Activated naive CD8-positive, alpha-beta T cell treated with anti-CD3 and anti-CD28 coated beads for 36 hours (primary cell): ENCODE measurements at regions not wholly inside any gene's neighbourhood (a gene's known extent, or its start where the extent isn't known, plus 50 kb on each side); places are given as distances from the start of the nearest gene placed in this dataset.
A peak's percentile ranks its signal among the peaks of the same experiment; 100 is the strongest.

ENCODE experiments used
- DNase-seq: peaks from one replicate; pipeline ENCODE4 v3.0.0; 2021
- H3K27ac Mint-ChIP-seq: one replicate; pipeline ENCODE4 v1.8.0; 2022; ENCODE audit warnings: mild to moderate bottlenecking, moderate library complexity, mixed read lengths
- H3K27me3 Mint-ChIP-seq: one replicate; pipeline ENCODE4 v1.8.0; 2022; ENCODE audit warnings: mild to moderate bottlenecking, mixed read lengths
- H3K36me3 Mint-ChIP-seq: one replicate; pipeline ENCODE4 v1.8.0; 2021; ENCODE audit warnings: mild to moderate bottlenecking, mixed read lengths
- H3K4me1 Mint-ChIP-seq: one replicate; pipeline ENCODE4 v1.8.0; 2021; ENCODE audit warnings: mixed read lengths
- H3K4me3 Mint-ChIP-seq: one replicate; pipeline ENCODE4 v1.8.0; 2022; ENCODE audit warnings: mild to moderate bottlenecking, moderate library complexity, mixed read lengths
- H3K9me3 Mint-ChIP-seq: one replicate; pipeline ENCODE4 v1.8.0; 2022; ENCODE audit warnings: mixed read lengths

DNA sequence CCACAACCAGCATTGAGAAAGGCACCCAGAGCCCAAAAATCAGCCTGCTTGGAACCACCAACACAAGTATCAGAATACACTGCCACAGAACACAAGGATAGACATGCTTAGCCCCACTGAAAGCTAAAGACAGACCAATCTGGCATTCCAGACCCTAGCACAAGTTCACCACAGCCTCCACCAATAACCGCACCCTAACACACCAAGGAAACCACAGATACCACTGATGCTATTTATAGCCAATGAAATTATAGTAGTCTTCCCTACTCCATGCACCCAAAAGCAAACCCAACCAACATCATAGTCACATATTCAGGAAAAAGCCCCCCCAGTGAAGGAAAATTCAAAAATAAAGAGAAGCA is 83.9 kb upstream of the STT3B start:
- Mint-ChIP-seq H3K4me1 (peaks cover 14% of the 10 kb centered on the region), H3K36me3 (peaks cover 8% of the 10 kb centered on the region), H3K4me3 (peak overlapping the region; percentile 13), H3K27me3 (no peaks in the 10 kb centered on the region), H3K9me3 (peaks cover 30% of the 10 kb centered on the region), H3K27ac (peak overlapping the region; percentile 8)
- DNase-seq, result no peak

GRCh38 chr3:31449318-31449717 is 83.4 kb upstream of the STT3B start:
- no peak overlapping the region for H3K4me3 Mint-ChIP-seq
- no peak for DNase-seq

DNA sequence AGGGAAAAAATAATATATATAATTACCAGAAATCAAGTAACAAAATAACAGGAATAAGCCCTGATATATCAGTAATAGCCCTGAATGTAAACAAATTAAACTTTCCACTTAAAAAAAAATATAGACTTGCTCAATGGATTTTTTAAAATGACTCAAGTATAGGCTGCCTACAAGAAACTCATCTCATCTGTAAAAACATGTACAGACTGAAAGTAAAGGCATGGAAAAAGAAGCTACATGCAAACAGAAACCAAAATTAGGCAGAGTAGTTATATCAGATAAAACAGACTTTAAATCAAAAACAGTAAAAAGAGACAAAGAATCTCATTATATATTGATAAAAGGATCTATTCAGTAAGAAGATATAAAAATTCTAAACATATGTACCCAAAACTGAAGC is 82.4 kb upstream of the STT3B start:
- no peak for DNase-seq
- Mint-ChIP-seq H3K9me3 (peaks cover 30% of the 10 kb centered on the region), H3K27me3 (no peaks in the 10 kb centered on the region), H3K36me3 (peaks cover 10% of the 10 kb centered on the region), H3K4me1 (peaks cover 14% of the 10 kb centered on the region), H3K4me3 (no peak overlapping the region), H3K27ac (no peak overlapping the region)

More at GRCh38 chr3:31449318-31449717, 83.4 kb upstream of the STT3B start:
- Mint-ChIP-seq H3K9me3 (peaks cover 30% of the 10 kb centered on the region), H3K27ac (no peak overlapping the region), H3K27me3 (no peaks in the 10 kb centered on the region), H3K4me1 (peaks cover 14% of the 10 kb centered on the region), H3K36me3 (peaks cover 10% of the 10 kb centered on the region)

GRCh38 chr3:31452495-31453106 is 80.1 kb upstream of the STT3B start:
- no peaks in the 10 kb centered on the region for H3K27me3 Mint-ChIP-seq
- H3K9me3 Mint-ChIP-seq, result peaks cover 30% of the 10 kb centered on the region
- no peak overlapping the region for H3K4me3 Mint-ChIP-seq
- peaks cover 12% of the 10 kb centered on the region for H3K36me3 Mint-ChIP-seq
- H3K4me1 Mint-ChIP-seq, result peaks cover 14% of the 10 kb centered on the region
- DNase-seq, result no peak
- no peak overlapping the region for H3K27ac Mint-ChIP-seq

GRCh38 chr3:31453430-31453829 is 79.3 kb upstream of the STT3B start:
- Mint-ChIP-seq H3K4me1 (peaks cover 12% of the 10 kb centered on the region), H3K9me3 (peaks cover 30% of the 10 kb centered on the region), H3K4me3 (no peak overlapping the region), H3K27ac (no peak overlapping the region), H3K36me3 (peaks cover 12% of the 10 kb centered on the region), H3K27me3 (no peaks in the 10 kb centered on the region)
- DNase-seq, result no peak

DNA sequence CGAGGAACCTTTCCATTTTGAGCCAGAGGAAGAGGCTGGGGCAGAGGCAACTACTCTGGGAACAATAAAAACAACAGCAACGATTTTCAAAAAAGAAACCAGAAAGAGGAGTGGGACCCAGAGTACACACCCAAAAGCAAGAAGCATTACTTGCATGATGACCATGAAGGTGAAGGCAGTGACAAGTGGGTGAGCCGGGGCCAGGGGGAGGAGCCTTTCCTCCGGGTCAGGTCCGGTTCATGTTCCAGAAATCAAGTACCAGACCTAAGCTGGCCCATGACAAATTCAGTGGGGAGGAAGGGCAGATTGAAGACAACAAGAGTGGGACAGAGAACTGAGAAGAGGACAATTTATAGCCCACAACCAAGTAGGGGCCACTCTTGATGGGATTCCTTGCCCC is 77.2 kb upstream of the STT3B start:
- Mint-ChIP-seq H3K36me3 (peaks cover 4% of the 10 kb centered on the region), H3K27ac (no peak overlapping the region), H3K4me3 (no peak overlapping the region), H3K9me3 (peaks cover 15% of the 10 kb centered on the region), H3K4me1 (peaks cover 2% of the 10 kb centered on the region), H3K27me3 (no peaks in the 10 kb centered on the region)
- no peak for DNase-seq

GRCh38 chr3:31456373-31456772 is 76.4 kb upstream of the STT3B start:
- peaks cover 16% of the 10 kb centered on the region for H3K9me3 Mint-ChIP-seq
- H3K4me1 Mint-ChIP-seq, result peaks cover 8% of the 10 kb centered on the region
- no peaks in the 10 kb centered on the region for H3K27me3 Mint-ChIP-seq
- no peak overlapping the region for H3K4me3 Mint-ChIP-seq
- DNase-seq, result no peak
- peaks cover 4% of the 10 kb centered on the region for H3K36me3 Mint-ChIP-seq
- no peak overlapping the region for H3K27ac Mint-ChIP-seq

DNA sequence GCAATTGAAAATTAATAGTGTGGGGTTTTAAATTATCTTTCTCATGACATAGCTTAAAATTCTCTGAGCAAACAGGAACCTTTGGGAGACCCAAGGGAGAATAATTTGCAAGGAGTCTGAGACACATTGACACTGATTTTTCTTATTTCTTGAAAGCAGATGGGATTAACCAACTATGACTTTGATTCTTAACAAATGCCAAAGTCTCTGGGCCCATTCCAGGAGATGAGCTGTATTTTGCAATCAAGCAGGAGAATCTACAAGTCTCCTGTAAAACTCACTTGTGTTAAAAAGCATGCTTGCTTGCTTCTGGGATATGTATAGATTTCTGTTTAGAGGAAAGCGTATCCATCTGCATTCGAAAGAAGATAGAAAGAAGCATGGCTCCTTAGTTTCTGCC is 71.3 kb upstream of the STT3B start:
- H3K4me3 Mint-ChIP-seq, result no peak overlapping the region
- H3K27me3 Mint-ChIP-seq, result no peaks in the 10 kb centered on the region

GRCh38 chr3:31462050-31462569 is 70.6 kb upstream of the STT3B start:
- Mint-ChIP-seq H3K36me3 (peaks cover 2% of the 10 kb centered on the region), H3K4me1 (peaks cover 49% of the 10 kb centered on the region), H3K27ac (peak overlapping the region; percentile 67), H3K27me3 (no peaks in the 10 kb centered on the region), H3K4me3 (peak overlapping the region; percentile 10), H3K9me3 (peaks cover 3% of the 10 kb centered on the region)
- peak; percentile 16 for DNase-seq

More for the DNA sequence above, 71.3 kb upstream of the STT3B start:
- H3K27ac Mint-ChIP-seq, result peak overlapping the region; percentile 67
- peaks cover 3% of the 10 kb centered on the region for H3K9me3 Mint-ChIP-seq
- peaks cover 3% of the 10 kb centered on the region for H3K36me3 Mint-ChIP-seq
- peaks cover 49% of the 10 kb centered on the region for H3K4me1 Mint-ChIP-seq
- DNase-seq, result no peak

GRCh38 chr3:31465999-31466398 is 66.7 kb upstream of the STT3B start:
- Mint-ChIP-seq H3K36me3 (peaks cover 12% of the 10 kb centered on the region), H3K4me1 (peaks cover 52% of the 10 kb centered on the region), H3K27ac (no peak overlapping the region), H3K9me3 (peaks cover 3% of the 10 kb centered on the region), H3K27me3 (no peaks in the 10 kb centered on the region), H3K4me3 (no peak overlapping the region)
- no peak for DNase-seq

- Mint-ChIP-seq H3K27me3 (no peaks in the 10 kb centered on the region), H3K4me1 (peaks cover 43% of the 10 kb centered on the region), H3K9me3 (peaks cover 3% of the 10 kb centered on the region), H3K4me3 (no peak overlapping the region), H3K36me3 (peaks cover 19% of the 10 kb centered on the region), H3K27ac (no peak overlapping the region)
- no peak for DNase-seq
Observed at GRCh38 chr3:31466866-31467265, 65.9 kb upstream of the STT3B start.

DNA sequence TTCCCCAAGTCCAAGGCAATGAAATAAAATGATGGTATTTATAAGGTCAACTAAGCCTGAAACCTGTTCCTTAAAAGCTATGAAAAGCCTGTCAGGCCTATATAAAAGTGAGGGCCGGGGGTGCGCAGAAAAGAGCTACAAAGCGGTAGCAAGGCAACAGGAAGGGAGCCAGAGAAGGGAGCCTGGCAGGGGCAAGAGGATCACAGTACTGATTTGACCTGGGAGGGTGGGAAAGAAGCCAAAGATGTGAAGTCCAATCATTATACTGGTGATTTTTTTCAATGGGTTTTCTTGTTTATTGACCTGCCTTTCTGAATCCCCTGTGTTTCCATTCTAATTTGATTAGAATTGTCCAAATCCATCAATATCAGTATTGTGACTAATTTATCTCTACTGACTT is 64.3 kb upstream of the STT3B start:
- H3K27ac Mint-ChIP-seq, result no peak overlapping the region
- H3K4me1 Mint-ChIP-seq, result peaks cover 39% of the 10 kb centered on the region
- no peak for DNase-seq
- H3K27me3 Mint-ChIP-seq, result no peaks in the 10 kb centered on the region
- no peak overlapping the region for H3K4me3 Mint-ChIP-seq
- H3K36me3 Mint-ChIP-seq, result peaks cover 30% of the 10 kb centered on the region
- H3K9me3 Mint-ChIP-seq, result peaks cover 17% of the 10 kb centered on the region

GRCh38 chr3:31469385-31469784 is 63.3 kb upstream of the STT3B start:
- DNase-seq, result no peak
- no peak overlapping the region for H3K27ac Mint-ChIP-seq
- H3K27me3 Mint-ChIP-seq, result no peaks in the 10 kb centered on the region
- H3K4me3 Mint-ChIP-seq, result no peak overlapping the region
- peaks cover 33% of the 10 kb centered on the region for H3K4me1 Mint-ChIP-seq
- H3K9me3 Mint-ChIP-seq, result peaks cover 19% of the 10 kb centered on the region
- peaks cover 36% of the 10 kb centered on the region for H3K36me3 Mint-ChIP-seq

- Mint-ChIP-seq H3K9me3 (peaks cover 20% of the 10 kb centered on the region), H3K4me3 (no peak overlapping the region), H3K36me3 (peaks cover 38% of the 10 kb centered on the region), H3K4me1 (peaks cover 17% of the 10 kb centered on the region), H3K27ac (peak overlapping the region; percentile 80), H3K27me3 (no peaks in the 10 kb centered on the region)
- DNase-seq, result peak; percentile 37
Observed at GRCh38 chr3:31472479-31473390, 60.0 kb upstream of the STT3B start.

GRCh38 chr3:31476209-31476608 is 56.5 kb upstream of the STT3B start:
- Mint-ChIP-seq H3K27me3 (no peaks in the 10 kb centered on the region), H3K4me1 (peaks cover 14% of the 10 kb centered on the region), H3K4me3 (no peak overlapping the region), H3K9me3 (peaks cover 25% of the 10 kb centered on the region), H3K27ac (no peak overlapping the region), H3K36me3 (peaks cover 27% of the 10 kb centered on the region)
- no peak for DNase-seq
